Heart left ventricle (tissue), 16 donors: ENCODE measurements at regions not wholly inside any gene's neighbourhood (a gene's known extent, or its start where the extent isn't known, plus 50 kb on each side); places are given as distances from the start of the nearest gene placed in this dataset.

ENCODE experiments used
- ATAC-seq, 4 donors: fragments of 200-7000 bp; cut with Tn5 transposase; one replicate each; pipeline ENCODE4 v1.9.1; 2020 to 2022; ENCODE audit warnings: moderate library complexity in 4 of 4, mild to moderate bottlenecking in 3 of 4, moderate number of reproducible peaks in 1 of 4
- DNase-seq, 5 donors: peaks; one replicate each; pipeline ENCODE4 v3.0.0-alpha.2; 2020
- H3K27ac ChIP-seq, 12 donors: fragments of 200-600 bp; sonication (generic) in 4 of 12; one replicate each; pipeline versions ENCODE4 v1.5.0 to v1.8.0; 2016 to 2022; ENCODE audit warnings: mild to moderate bottlenecking in 2 of 12
- H3K27me3 ChIP-seq, 9 donors: fragments of 200-600 bp; sonication (generic) in 2 of 9; one replicate each; pipeline versions ENCODE4 v1.5.1 to v1.8.0; 2016 to 2022; ENCODE audit warnings: mild to moderate bottlenecking in 3 of 9
- H3K36me3 ChIP-seq, 9 donors: fragments of 200-600 bp; sonication (generic) in 2 of 9; one replicate each; pipeline versions ENCODE4 v1.5.0 to v1.8.0; 2018 to 2022; ENCODE audit warnings: mild to moderate bottlenecking in 2 of 9
- H3K4me1 ChIP-seq, 12 donors: fragments of 200-600 bp; sonication (generic) in 4 of 12; one replicate each; pipeline versions ENCODE4 v1.5.0 to v1.8.0; 2016 to 2022; ENCODE audit warnings: mild to moderate bottlenecking in 3 of 12
- H3K4me3 ChIP-seq, 12 donors: fragments of 200-600 bp; sonication (generic) in 4 of 12; one replicate each; pipeline versions ENCODE4 v1.5.0 to v1.8.0; 2017 to 2022; ENCODE audit warnings: mild to moderate bottlenecking in 9 of 12, moderate library complexity in 4 of 12
- H3K9me3 ChIP-seq, 12 donors: fragments of 200-600 bp; sonication (generic) in 4 of 12; one replicate each; pipeline versions ENCODE4 v1.5.0 to v1.8.0; 2016 to 2022; ENCODE audit warnings: mild to moderate bottlenecking in 1 of 12
- CTCF ChIP-seq, 12 donors: fragments of 200-600 bp; sonication (generic) in 4 of 12; IDR thresholded peaks; one replicate each; pipeline versions ENCODE4 v1.5.0 to v1.8.0; 2018 to 2022; ENCODE audit warnings: antibody characterized with exemption in 12 of 12, mild to moderate bottlenecking in 5 of 12
- POLR2A ChIP-seq, 2 donors: fragments of 450-650 bp; IDR thresholded peaks; one replicate each; pipeline ENCODE4 v1.6.1; 2017; ENCODE audit warnings: antibody characterized with exemption in 2 of 2, mild to moderate bottlenecking in 2 of 2, moderate library complexity in 2 of 2
- WGBS, 4 donors: extraction: QIAGEN DNeasy Blood & Tissue Kit in 2 of 4; methylation state at CpG; one replicate each; pipeline versions ENCODE4 v1.1.5 to v1.1.7; 2013 to 2018; 5-methylcytosine and 5-hydroxymethylcytosine counted together
- intact Hi-C, 10 donors: fragments of 100-400 bp; cut with DNase I; formaldehyde crosslinking; loops; one replicate each; pipeline versions ENCODE4 v1.11.1 to v1.14.2; 2022
- donor health status: ischemic (EF 13 %, LVEDD 7.1; RV severe dilation, severe dysfunction).
- donor health status: healthy with polysubstance abuse.
- donor health status: DM: no; HTN: yes; CAD: no.
- donor health status: DM: no; HTN: no; CAD: no.
- donor health status: ischemic (EF 25% LVEDD 6.9; RV normal size, moderate dysfunction).
- donor health status: ischemic (EF 25% LVEDD 5.7; RV mildly dilated, moderate dysfunction).
- donor health status: healthy.
- donor health status: DM: yes; HTN: yes; CAD: no.
- donor health status: ischemic (EF 35%, LVEDD 5.7; RV mildly dilated, moderate dysfunction).
- donor health status: nonischemic (EF 11% LVEDD 7.7; RV severe dilation, severe dysfunction).
- donor health status: DM: yes; HTN: yes; CAD: no.
- donor health status: PGD.
- donor health status: ischemic (EF 29% LVEDD 5.4; RV normal size, mild dysfunction).
- donor health status: nonischemic (EF 23%, LVEDD 6.1; RV moderate dilation, normal function).

- H3K27me3 ChIP-seq = no peaks in the 10 kb centered on the region
- no peak overlapping the region for H3K4me3 ChIP-seq
- no peak overlapping the region for H3K27ac ChIP-seq
- intact Hi-C loops = no loop called here
- DNase-seq = no peak
- ATAC-seq = no peak
- no peaks in the 10 kb centered on the region for H3K36me3 ChIP-seq
- TF ChIP-seq POLR2A (IDR thresholded peaks at IDR 0.05) (no peak), CTCF (IDR thresholded peaks at IDR 0.05) (no peak)
- peaks cover 0 to 9% (median 0%) of the 10 kb centered on the region in 12 donors for H3K9me3 ChIP-seq
- no peaks in the 10 kb centered on the region for H3K4me1 ChIP-seq
Observed at GRCh38 chr7:54465095-54465494, 77.1 kb upstream of the VSTM2A start.

GRCh38 chr7:54469740-54470139 is 72.4 kb upstream of the VSTM2A start:
- TF ChIP-seq CTCF (IDR thresholded peaks at IDR 0.05) = no peak
- no peak for TF ChIP-seq POLR2A (IDR thresholded peaks at IDR 0.05)
- Histone ChIP-seq H3K4me3 (no peak overlapping the region), H3K27ac (no peak overlapping the region), H3K36me3 (no peaks in the 10 kb centered on the region), H3K9me3 (peaks cover 0 to 21% (median 0%) of the 10 kb centered on the region in 12 donors), H3K27me3 (no peaks in the 10 kb centered on the region), H3K4me1 (no peaks in the 10 kb centered on the region)
- no peak for DNase-seq
- ATAC-seq = no peak
- intact Hi-C loops = no loop called here
- 89 to 93% (median 92%) methylated on average over 9 to 10 of the region's 10 CpGs for WGBS, 4 donors

DNA sequence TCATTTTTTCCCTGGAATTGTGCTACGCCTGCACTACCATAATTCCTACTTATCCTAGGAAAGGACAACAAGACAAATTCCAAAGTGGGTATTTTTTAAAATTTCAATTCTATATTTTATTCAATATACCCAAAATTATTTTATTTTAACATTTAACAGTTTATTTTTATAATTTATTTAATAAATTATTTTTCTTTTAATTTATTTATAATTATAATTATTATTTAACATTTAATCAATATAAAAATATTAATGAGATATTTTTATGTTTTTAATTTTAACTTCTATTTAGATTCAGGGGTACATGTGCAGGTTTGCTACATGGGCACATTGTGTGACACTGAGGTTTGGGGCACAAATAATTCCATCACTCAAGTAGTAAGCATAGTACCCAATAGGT is 65.6 kb upstream of the VSTM2A start:
- Histone ChIP-seq H3K27ac (no peak overlapping the region), H3K36me3 (no peaks in the 10 kb centered on the region), H3K4me1 (no peaks in the 10 kb centered on the region), H3K27me3 (no peaks in the 10 kb centered on the region), H3K9me3 (peaks cover 0 to 11% (median 0%) of the 10 kb centered on the region in 12 donors), H3K4me3 (no peak overlapping the region)
- TF ChIP-seq POLR2A (IDR thresholded peaks at IDR 0.05) (no peak), CTCF (IDR thresholded peaks at IDR 0.05) (no peak)
- ATAC-seq = no peak
- WGBS, 4 donors = 81 to 95% (median 86%) methylated on average over 1 of the region's 1 CpG
- DNase-seq = no peak
- intact Hi-C loops = no loop called here

DNA sequence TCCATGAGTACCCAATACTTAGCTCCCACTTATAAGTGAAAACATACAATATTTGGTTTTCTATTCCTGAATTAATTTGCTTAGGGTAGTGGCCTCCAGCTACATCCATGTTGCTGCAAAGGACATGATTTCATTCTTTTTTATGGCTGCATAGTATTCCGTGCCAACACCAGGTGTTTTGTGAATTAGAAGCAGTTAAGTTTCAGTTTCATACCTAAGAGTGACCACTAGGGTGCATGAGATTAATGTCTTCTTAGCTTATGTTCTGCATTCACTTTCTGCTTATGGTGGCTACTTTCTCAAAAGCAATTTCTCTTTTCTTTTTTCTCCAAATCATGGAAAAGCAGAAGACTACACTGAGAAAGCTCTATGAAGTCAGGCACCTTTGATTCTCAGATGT is 65.1 kb upstream of the VSTM2A start:
- Histone ChIP-seq H3K9me3 (peaks cover 0 to 11% (median 0%) of the 10 kb centered on the region in 12 donors), H3K27ac (no peak overlapping the region), H3K27me3 (no peaks in the 10 kb centered on the region), H3K4me1 (no peaks in the 10 kb centered on the region), H3K4me3 (no peak overlapping the region), H3K36me3 (no peaks in the 10 kb centered on the region)
- WGBS, 4 donors = 81 to 89% (median 87%) methylated on average over 1 of the region's 1 CpG
- DNase-seq (no peak), ATAC-seq (no peak)
- TF ChIP-seq POLR2A (IDR thresholded peaks at IDR 0.05) (no peak), CTCF (IDR thresholded peaks at IDR 0.05) (peak in 3 of 12 donors; percentile 4 to 21 (median 15))
- intact Hi-C loops = no loop called here
